H1 (cell line): ENCODE measurements at regions not wholly inside any gene's neighbourhood (a gene's known extent, or its start where the extent isn't known, plus 50 kb on each side); places are given as distances from the start of the nearest gene placed in this dataset.

Experiments used
- CTCF ChIA-PET: fragments of 300-600 bp; sonication (Branson Sonifier 250); formaldehyde crosslinking; loops from one replicate; lab custom pipeline; 2021; ENCODE audit not compliant: partially characterized antibody; lab: Charles Lee
- POLR2A ChIA-PET: fragments of 300-600 bp; sonication (Branson Sonifier 250); formaldehyde crosslinking; loops from one replicate; lab custom pipeline; 2021; ENCODE audit warnings: inconsistent platforms; ENCODE audit not compliant: partially characterized antibody; lab: Charles Lee
- DNase-seq, 2 experiments: peaks; one replicate each; pipeline versions ENCODE4 v3.0.0 to v3.0.0-alpha.2; 2010 to 2022; ENCODE audit warnings: low spot score in 2 of 2, low read depth in 1 of 2, mixed read lengths in 1 of 2
- FAIRE-seq: peaks from 2 replicates; lab custom pipeline; 2011; peaks lifted over from hg19 to GRCh38; lab: Jason Lieb, UNC
- H2AFZ ChIP-seq: 2 replicates; pipeline ENCODE4 v1.8.1; 2012; ENCODE audit warnings: low read length, inconsistent platforms
- H2AK5ac ChIP-seq: 2 replicates; pipeline ENCODE4 v1.6.1; 2013; ENCODE audit warnings: low read depth, low read length
- H2BK120ac ChIP-seq: replicated peaks from 2 replicates; pipeline ENCODE3; 2013; ENCODE audit warnings: low read depth, low read length, inconsistent platforms
- H2BK12ac ChIP-seq: 2 replicates; pipeline ENCODE4 v1.6.1; 2013; ENCODE audit warnings: low read depth, low read length
- H2BK15ac ChIP-seq: 2 replicates; pipeline ENCODE4 v1.6.1; 2013; ENCODE audit warnings: low read length
- H2BK20ac ChIP-seq: 2 replicates; pipeline ENCODE4 v1.6.1; 2013; ENCODE audit warnings: low read length
- H2BK5ac ChIP-seq: 2 replicates; pipeline ENCODE4 v1.6.1; 2013; ENCODE audit warnings: low read depth, low read length
- H3K14ac ChIP-seq: 2 replicates; pipeline ENCODE4 v1.6.1; 2013; ENCODE audit warnings: inconsistent platforms; ENCODE audit not compliant: insufficient read length
- H3K18ac ChIP-seq: 2 replicates; pipeline ENCODE4 v1.6.1; 2013; ENCODE audit warnings: low read length; ENCODE audit errors: extremely low read depth
- H3K23ac ChIP-seq: 2 replicates; pipeline ENCODE4 v1.6.1; 2013; ENCODE audit warnings: inconsistent platforms; ENCODE audit not compliant: insufficient read length
- H3K23me2 ChIP-seq: 2 replicates; pipeline ENCODE4 v1.6.1; 2013; ENCODE audit warnings: low read depth, low read length
- H3K27ac ChIP-seq: 2 replicates; pipeline ENCODE4 v1.6.1; 2011; ENCODE audit warnings: low read depth, low read length, inconsistent platforms
- H3K27me3 ChIP-seq, 4 experiments: replicated peaks in 1 of 4; 1 replicate in 1 of 4; 2 replicates in 3 of 4; pipeline versions ENCODE4 v1.6.1 to v1.8.1; 2011 to 2013; ENCODE audit warnings: low read length in 3 of 4, mild to moderate bottlenecking in 3 of 4, inconsistent platforms in 2 of 4, mixed read lengths in 2 of 4, moderate library complexity in 1 of 4; ENCODE audit not compliant: control insufficient read depth in 3 of 4, insufficient read depth in 3 of 4; ENCODE audit errors: extremely low read depth in 1 of 4
- H3K36me3 ChIP-seq, 4 experiments: 2 replicates each; pipeline versions ENCODE4 v1.6.1 to v1.8.1; 2011 to 2013; ENCODE audit warnings: mild to moderate bottlenecking in 4 of 4, low read length in 3 of 4, moderate library complexity in 2 of 4, control low read depth in 1 of 4, inconsistent platforms in 1 of 4; ENCODE audit not compliant: insufficient read depth in 4 of 4, control insufficient read depth in 2 of 4
- H3K4ac ChIP-seq: replicated peaks from 2 replicates; pipeline ENCODE3; 2013; ENCODE audit warnings: low read length, low read depth, mixed read lengths, inconsistent platforms; ENCODE audit not compliant: insufficient read length
- H3K4me1 ChIP-seq, 4 experiments: replicated peaks in 1 of 4; 1 replicate in 1 of 4; 2 replicates in 3 of 4; pipeline versions ENCODE4 v1.6.1 to v1.8.1; 2011 to 2013; ENCODE audit warnings: low read length in 3 of 4, inconsistent platforms in 2 of 4, mixed read lengths in 1 of 4; ENCODE audit not compliant: insufficient read depth in 4 of 4, control insufficient read depth in 3 of 4
- H3K4me2 ChIP-seq, 2 experiments: 2 replicates each; pipeline versions ENCODE4 v1.6.1 to v1.8.1; 2011 to 2013; ENCODE audit warnings: low read depth in 2 of 2, low read length in 2 of 2, control low read depth in 1 of 2, inconsistent platforms in 1 of 2, mild to moderate bottlenecking in 1 of 2; ENCODE audit not compliant: insufficient read depth in 1 of 2
- H3K4me3 ChIP-seq, 4 experiments: fragments of 200-600, 300-600 bp in 1 of 4; sonication (generic), shearing (Covaris generic), sonication (Bioruptor Twin) in 1 of 4; 2 replicates each; pipeline versions ENCODE4 v1.5.1 to v1.8.1; 2011 to 2016; ENCODE audit warnings: low read length in 4 of 4, low read depth in 3 of 4, control low read depth in 2 of 4, inconsistent platforms in 2 of 4, mild to moderate bottlenecking in 2 of 4, mixed read lengths in 1 of 4, moderate library complexity in 1 of 4; ENCODE audit not compliant: insufficient read depth in 2 of 4; ENCODE audit errors: extremely low read depth in 1 of 4
- H3K56ac ChIP-seq: replicated peaks from 2 replicates; pipeline ENCODE3; 2013; ENCODE audit warnings: low read depth, mild to moderate bottlenecking, mixed read lengths, low read length, inconsistent platforms; ENCODE audit not compliant: insufficient read length
- H3K79me1 ChIP-seq: 2 replicates; pipeline ENCODE4 v1.6.1; 2013; ENCODE audit warnings: low read depth, low read length, control low read depth
- H3K79me2 ChIP-seq, 2 experiments: 2 replicates each; pipeline versions ENCODE4 v1.6.1 to v1.8.1; 2012 to 2013; ENCODE audit warnings: low read length in 2 of 2, mild to moderate bottlenecking in 2 of 2, inconsistent platforms in 1 of 2; ENCODE audit not compliant: insufficient read depth in 2 of 2, control insufficient read depth in 1 of 2
- H3K9ac ChIP-seq, 4 experiments: replicated peaks in 1 of 4; 1 replicate in 1 of 4; 2 replicates in 3 of 4; pipeline versions ENCODE4 v1.6.1 to v1.8.1; 2011 to 2013; ENCODE audit warnings: low read depth in 3 of 4, low read length in 3 of 4, control low read depth in 2 of 4, mild to moderate bottlenecking in 2 of 4, moderate library complexity in 2 of 4, inconsistent platforms in 1 of 4; ENCODE audit errors: extremely low read depth in 1 of 4
- H3K9me3 ChIP-seq, 2 experiments: 2 replicates each; pipeline versions ENCODE4 v1.6.1 to v1.8.1; 2012 to 2013; ENCODE audit warnings: mild to moderate bottlenecking in 2 of 2, moderate library complexity in 2 of 2, control low read depth in 1 of 2, inconsistent platforms in 1 of 2, low read depth in 1 of 2, low read length in 1 of 2, mixed read lengths in 1 of 2; ENCODE audit not compliant: insufficient read depth in 2 of 2
- H4K20me1 ChIP-seq, 2 experiments: replicated peaks in 1 of 2; 2 replicates each; pipeline versions ENCODE3 to v1.8.1; 2011 to 2013; ENCODE audit warnings: inconsistent platforms in 2 of 2, low read length in 2 of 2, mild to moderate bottlenecking in 1 of 2; ENCODE audit not compliant: insufficient read depth in 2 of 2, control insufficient read depth in 1 of 2
- H4K5ac ChIP-seq: 2 replicates; pipeline ENCODE4 v1.6.1; 2013; ENCODE audit warnings: low read length, low read depth, mixed read lengths, inconsistent platforms; ENCODE audit not compliant: insufficient read length
- H4K8ac ChIP-seq: 2 replicates; pipeline ENCODE4 v1.8.0; 2013; ENCODE audit warnings: mild to moderate bottlenecking, moderate library complexity, low read length, inconsistent platforms; ENCODE audit not compliant: insufficient read depth; ENCODE audit errors: extremely low read depth
- H4K91ac ChIP-seq: replicated peaks from 2 replicates; pipeline ENCODE3; 2013; ENCODE audit warnings: low read length, mixed read lengths, inconsistent platforms; ENCODE audit not compliant: insufficient read length
- CEBPB ChIP-seq: IDR thresholded peaks from 2 replicates; pipeline ENCODE4 v1.6.1; 2012; ENCODE audit warnings: low read depth, low read length
- CREB1 ChIP-seq: IDR thresholded peaks from 2 replicates; pipeline ENCODE4 v1.6.1; 2012; ENCODE audit warnings: inconsistent platforms
- GABPA ChIP-seq: IDR thresholded peaks from 2 replicates; pipeline ENCODE4 v1.6.1; 2011; ENCODE audit warnings: mild to moderate bottlenecking, low read length, moderate library complexity, borderline replicate concordance; ENCODE audit not compliant: insufficient read depth
- HDAC2 ChIP-seq, 2 experiments: fragments of 300-600 bp in 1 of 2; sonication (generic) in 1 of 2; IDR thresholded peaks; 2 replicates each; pipeline ENCODE4 v1.6.1; 2011 to 2012; ENCODE audit warnings: low read depth in 2 of 2, low read length in 2 of 2, mild to moderate bottlenecking in 2 of 2, moderate library complexity in 2 of 2, borderline replicate concordance in 1 of 2, inconsistent platforms in 1 of 2
- KDM1A ChIP-seq: fragments of 200-600, 300-600 bp; sonication (generic); IDR thresholded peaks from 2 replicates; pipeline ENCODE4 v1.7.1; 2016; ENCODE audit warnings: mild to moderate bottlenecking, low read length, borderline replicate concordance
- NANOG ChIP-seq: IDR thresholded peaks from 2 replicates; pipeline ENCODE4 v1.6.1; 2011; ENCODE audit warnings: low read length, low read depth, mild to moderate bottlenecking, inconsistent platforms; ENCODE audit not compliant: insufficient read depth, poor library complexity, severe bottlenecking
- RFX5 ChIP-seq: IDR thresholded peaks from 2 replicates; pipeline ENCODE4 v1.6.1; 2011; ENCODE audit warnings: low read depth, low read length, improper control_type of control experiment, borderline replicate concordance
- RNF2 ChIP-seq: fragments of 200-900, 300-1000 bp; sonication (generic); IDR thresholded peaks from 2 replicates; pipeline ENCODE4 v1.7.1; 2016; ENCODE audit warnings: borderline replicate concordance, low read depth, mild to moderate bottlenecking, antibody characterized with exemption, low read length; ENCODE audit not compliant: poor library complexity, severe bottlenecking; ENCODE audit errors: missing control alignments
- SIRT6 ChIP-seq: IDR thresholded peaks from one replicate; pipeline ENCODE4 v1.7.1; 2012; ENCODE audit warnings: low read length, inconsistent platforms
- SP2 ChIP-seq: IDR thresholded peaks from 2 replicates; pipeline ENCODE4 v1.6.1; 2012; ENCODE audit warnings: mild to moderate bottlenecking, low read length, inconsistent platforms
- USF2 ChIP-seq: IDR thresholded peaks from 2 replicates; pipeline ENCODE4 v1.6.1; 2011; ENCODE audit warnings: low read length, improper control_type of control experiment
- WGBS, 2 experiments: shearing (Covaris generic) in 1 of 2; methylation state at CpG; one replicate each; pipeline versions ENCODE4 v1.1.6 to v1.1.7; 2013 to 2015; ENCODE audit warnings: low lambda C conversion rate in 2 of 2, mixed read lengths in 2 of 2, inconsistent platforms in 1 of 2, low coverage in 1 of 2, missing lambda C conversion rate in 1 of 2; ENCODE audit not compliant: insufficient replicate concordance in 2 of 2, insufficient coverage in 1 of 2, insufficient read length in 1 of 2; ENCODE audit errors: extremely low coverage in 1 of 2, missing lambda C conversion rate in 1 of 2; 5-methylcytosine and 5-hydroxymethylcytosine counted together

DNA sequence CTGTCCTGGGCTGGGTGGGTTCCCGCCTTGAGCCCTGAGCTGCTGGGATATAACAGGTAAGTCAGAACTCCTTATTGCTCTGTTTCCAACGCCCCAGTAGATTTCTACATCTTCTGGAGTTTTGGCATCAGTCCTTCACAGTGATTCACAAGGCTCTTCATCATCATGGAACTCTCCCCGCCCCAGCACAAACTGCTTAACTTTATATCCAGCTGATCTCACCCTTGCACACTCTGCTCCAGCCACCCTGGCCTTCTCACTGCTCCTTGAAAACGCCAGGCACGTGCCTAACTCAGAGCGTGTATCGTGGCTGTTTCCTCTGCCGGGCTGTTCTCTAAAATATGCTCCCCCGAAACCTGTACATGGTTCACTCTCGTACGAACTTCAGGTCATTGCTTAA is 264.9 kb downstream of the NOVA1 start:
- Histone ChIP-seq H4K8ac (no peak overlapping the region), H3K27ac (no peak overlapping the region), H2AK5ac (no peak overlapping the region), H4K5ac (no peak overlapping the region), H3K14ac (no peak overlapping the region), H3K27me3 (no peaks in the 10 kb centered on the region), H3K79me2 (no peaks in the 10 kb centered on the region), H3K4ac (no peak overlapping the region), H2BK120ac (no peak overlapping the region), H3K18ac (no peak overlapping the region), H3K4me2 (no peak overlapping the region), H3K23me2 (no peaks in the 10 kb centered on the region), H3K36me3 (no peaks in the 10 kb centered on the region), H2BK15ac (no peak overlapping the region), H3K9me3 (no peaks in the 10 kb centered on the region), H3K56ac (no peak overlapping the region), H2BK5ac (no peak overlapping the region), H3K9ac (no peak overlapping the region), H3K4me3 (no peak overlapping the region), H3K79me1 (no peaks in the 10 kb centered on the region), H4K91ac (no peak overlapping the region), H3K4me1 (no peaks in the 10 kb centered on the region), H2BK20ac (no peak overlapping the region), H3K23ac (no peak overlapping the region), H2BK12ac (no peak overlapping the region), H4K20me1 (no peaks in the 10 kb centered on the region), H2AFZ (peak overlapping the region; percentile 72; the same call in 1 of the 2 replicates)
- 86% methylated on average over 11 of the region's 11 CpGs; no CpG with 5 or more reads in 1 of the 2 experiments for WGBS, 2 experiments
- CTCF ChIA-PET, result no interaction called here
- FAIRE-seq (no peak), DNase-seq (no peak)
- POLR2A ChIA-PET, result no interaction called here
- TF ChIP-seq USF2 (no peak), HDAC2 (IDR thresholded peaks at IDR 0.05; ENCODE audit: borderline replicate concordance in 1 of 2, low read depth in 2 of 2, low read length in 2 of 2) (no peak), SIRT6 (no peak), RNF2 (no peak), CREB1 (no peak), NANOG (no peak), CEBPB (no peak), SP2 (no peak), GABPA (no peak), RFX5 (no peak), KDM1A (no peak)
